T-helper 2 cell treated with Interferon-gamma antibody and Interleukin-4, amounts not matched to agents 100 ng/mL and 5 ng/mL, for 36 hours (primary cell): ENCODE measurements at regions not wholly inside any gene's neighbourhood (a gene's known extent, or its start where the extent isn't known, plus 50 kb on each side); places are given as distances from the start of the nearest gene placed in this dataset.
"Not testable (repeated sequence)": the region's sequence is repeated elsewhere in the genome, so short reads cannot be mapped to it uniquely, and the experiment has no call there.

Experiments
- intact Hi-C: fragments of 100-400 bp; cut with micrococcal nuclease; formaldehyde crosslinking; loops from one replicate; pipeline ENCODE4 v1.15.1; 2023

DNA sequence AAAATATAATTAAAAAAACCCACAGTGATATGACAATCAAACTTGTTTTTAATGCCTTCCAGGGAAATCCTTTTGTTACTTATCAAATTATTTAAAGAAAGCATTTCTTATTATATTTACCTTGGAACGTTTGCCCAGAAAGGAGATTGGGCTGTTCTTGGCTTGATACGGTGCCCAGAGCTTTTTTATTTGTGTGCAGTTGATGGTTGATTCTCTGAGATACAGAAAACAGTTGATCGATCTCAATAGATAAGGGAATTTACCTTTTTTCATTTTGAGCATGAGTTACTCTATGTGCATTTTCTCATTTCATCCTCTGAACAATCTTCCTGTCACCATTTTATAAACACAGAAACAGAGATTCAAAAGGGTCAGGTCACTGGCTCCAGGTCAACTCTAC, 72.5 kb upstream of the NEDD9 start:
- intact Hi-C loops: no loop called here

DNA sequence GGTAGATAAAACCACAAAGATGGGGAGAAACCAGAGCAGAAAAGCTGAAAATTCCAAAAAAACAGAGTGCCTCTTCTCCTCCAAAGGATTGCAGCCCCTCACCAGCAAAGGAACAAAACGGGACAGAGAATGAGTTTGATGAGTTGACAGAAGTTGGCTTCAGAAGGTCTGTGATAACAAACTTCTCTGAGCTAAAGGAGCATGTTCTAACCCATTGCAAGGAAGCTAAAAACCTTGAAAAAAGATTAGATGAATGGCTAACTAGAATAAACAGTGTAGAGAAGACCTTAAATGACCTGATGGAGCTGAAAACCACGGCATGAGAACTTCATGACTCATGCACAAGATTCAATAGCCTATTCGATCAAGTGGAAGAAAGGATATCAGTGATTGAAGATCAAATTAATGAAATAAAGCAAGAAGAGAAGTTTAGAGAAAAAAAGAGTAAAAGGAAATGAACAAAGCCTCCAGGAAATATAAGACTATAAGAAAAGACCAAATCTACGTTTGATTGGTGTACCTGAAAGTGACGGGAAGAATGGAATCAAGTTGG, 67.5 kb upstream of the NEDD9 start:
- intact Hi-C loops: not testable (repeated sequence)

DNA sequence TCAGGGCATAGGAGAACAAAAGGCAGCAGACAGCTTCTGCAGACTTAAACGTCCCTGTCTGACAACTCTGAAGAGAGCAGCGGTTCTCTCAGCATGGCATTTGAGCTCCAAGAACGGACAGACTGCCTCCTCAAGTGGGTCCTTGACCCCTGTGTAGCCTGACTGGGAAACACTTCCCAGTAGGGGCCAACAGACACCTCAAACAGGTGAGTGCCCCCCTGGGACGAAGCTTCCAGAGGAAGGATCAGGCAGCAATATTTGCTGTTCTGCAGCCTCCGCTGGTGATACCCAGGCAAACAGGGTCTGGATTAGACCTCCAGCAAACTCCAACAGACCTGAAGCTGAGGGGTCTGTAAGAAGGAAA, 66.9 kb upstream of the NEDD9 start:
- intact Hi-C loops: not testable (repeated sequence)

DNA sequence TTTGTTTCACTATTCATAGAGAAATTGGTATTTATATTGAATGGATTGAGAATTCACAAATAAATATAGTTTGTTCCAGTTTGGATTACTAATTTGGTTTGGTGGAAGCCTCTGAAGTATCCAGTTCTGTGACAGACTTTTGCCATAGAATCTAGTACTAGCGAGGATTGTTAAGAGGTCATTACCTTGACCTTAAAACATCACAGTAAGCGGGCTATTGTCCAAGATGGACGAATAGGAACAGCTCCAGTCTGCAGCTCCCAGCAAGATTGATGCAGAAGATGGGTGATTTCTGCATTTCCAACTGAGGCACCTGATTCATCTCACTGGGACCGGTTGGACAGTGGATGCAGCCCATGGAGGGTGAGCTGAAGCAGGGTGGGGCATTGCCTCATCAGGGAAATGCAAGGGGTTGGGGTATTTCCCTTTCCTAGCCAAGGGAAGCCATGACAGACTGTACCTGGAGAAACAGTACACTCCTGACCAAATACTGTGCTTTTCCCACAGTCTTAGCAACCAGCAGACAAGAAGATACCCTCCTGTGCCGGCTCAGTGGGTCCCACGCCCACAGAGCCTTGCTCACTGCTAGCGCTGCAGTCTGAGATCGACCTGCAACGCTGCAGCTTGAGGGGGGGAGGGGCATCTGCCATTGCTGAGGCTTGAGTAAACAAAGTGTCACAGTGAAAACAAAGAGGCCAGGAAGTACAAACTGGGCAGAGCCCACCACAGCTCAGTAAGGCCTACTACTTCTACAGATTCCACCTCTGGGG, 66.4 kb upstream of the NEDD9 start:
- intact Hi-C loops: no loop called here

DNA sequence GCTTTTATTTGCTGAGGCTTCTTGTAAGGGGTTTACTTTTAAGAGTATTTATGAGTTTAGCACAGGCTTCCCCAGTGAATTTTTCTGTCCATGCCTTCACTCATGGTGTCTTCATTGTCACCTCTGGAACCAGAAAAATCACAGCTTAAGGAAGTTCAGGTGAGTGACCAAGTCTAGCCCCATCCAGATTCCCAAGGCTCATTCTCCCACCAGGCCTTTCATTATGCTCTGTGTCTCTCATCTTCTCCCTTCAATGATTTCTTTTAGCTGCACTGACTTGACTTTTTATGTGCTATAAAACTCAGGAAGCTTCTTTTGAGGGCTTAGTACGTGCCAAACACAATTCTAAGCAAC, 64.9 kb upstream of the NEDD9 start:
- intact Hi-C loops: no loop called here

DNA sequence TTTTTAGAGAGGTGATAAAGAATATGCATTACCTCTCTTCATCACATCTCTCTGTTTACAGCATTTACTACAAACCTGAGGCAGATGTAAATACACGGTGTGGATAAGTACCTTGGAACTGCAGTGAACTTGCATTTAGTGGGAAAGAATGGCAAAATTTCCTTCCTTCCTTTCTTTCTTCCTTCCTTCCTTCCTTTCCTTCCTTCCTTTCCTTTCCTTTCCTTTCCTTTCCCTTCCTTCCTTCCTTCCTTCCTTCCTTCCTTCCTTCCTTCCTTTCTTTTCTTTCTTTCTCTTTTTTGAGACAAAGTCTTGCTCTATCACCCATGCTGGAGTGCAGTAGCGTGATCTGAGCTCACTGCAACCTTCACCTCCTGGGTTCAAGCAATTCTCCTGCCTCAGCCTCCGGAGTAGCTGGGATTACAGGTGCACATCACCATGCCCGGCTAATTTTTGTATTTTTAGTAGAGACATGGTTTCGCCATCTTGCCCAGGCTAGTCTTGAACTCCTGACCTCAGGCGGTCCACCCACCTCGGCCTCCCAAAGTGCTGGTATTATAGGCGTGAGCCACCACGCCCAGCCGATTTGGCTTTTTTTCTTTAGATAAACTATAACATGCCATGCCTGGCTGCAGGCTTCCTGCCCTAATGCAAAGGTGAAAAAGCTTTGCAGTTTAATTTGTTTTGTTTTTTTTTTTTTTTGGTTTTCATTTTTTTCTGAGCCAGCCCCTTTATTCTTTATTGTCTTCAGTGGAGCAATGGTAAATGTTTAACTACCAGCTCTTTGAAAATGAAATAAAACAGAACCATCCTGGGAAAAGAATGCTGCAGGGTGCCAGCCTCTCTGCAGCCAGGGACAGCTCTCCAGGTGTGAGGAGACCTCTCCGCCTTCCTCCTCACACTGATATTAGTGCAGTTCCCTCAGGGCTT, 64.2 kb upstream of the NEDD9 start:
- intact Hi-C loops: no loop called here

DNA sequence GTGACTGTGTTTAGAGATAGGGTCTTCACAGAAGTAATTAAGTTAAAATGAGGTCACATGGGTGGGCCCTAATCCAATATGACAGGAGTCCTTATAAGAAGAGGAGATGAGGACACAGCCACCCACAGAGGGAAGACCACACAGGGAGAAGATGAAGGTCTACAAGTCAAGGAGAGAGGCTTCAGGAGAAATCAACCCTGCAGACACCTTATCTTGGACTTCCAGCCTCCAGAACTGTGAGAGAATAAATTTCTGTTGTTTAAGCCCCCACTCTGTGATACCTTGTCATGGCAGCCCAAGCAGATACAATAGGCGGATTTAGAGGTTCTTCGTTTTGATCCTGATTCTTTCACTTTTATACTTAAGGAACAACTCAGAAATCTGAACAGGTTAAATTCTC, 63.5 kb upstream of the NEDD9 start:
- intact Hi-C loops: no loop called here

DNA sequence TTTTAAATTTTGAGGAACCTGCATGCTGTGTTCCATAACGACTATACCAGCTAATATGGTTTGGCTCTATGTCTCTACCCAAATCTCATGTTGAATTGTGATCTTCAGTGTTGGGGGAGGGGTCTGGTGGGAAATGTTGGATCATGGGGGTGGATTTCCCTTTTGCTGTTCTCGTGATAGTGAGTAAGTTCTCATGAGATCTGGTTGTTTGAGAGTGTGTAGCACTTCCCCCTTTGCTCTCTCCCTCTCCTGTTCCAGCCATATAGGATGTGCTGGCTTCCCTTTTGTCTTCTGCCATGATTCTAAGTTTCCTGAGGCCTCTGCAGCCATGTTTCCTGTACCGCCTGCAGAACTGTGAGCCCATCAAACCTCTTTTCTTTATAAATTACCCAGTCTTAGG, 61.8 kb upstream of the NEDD9 start:
- intact Hi-C loops: no loop called here

DNA sequence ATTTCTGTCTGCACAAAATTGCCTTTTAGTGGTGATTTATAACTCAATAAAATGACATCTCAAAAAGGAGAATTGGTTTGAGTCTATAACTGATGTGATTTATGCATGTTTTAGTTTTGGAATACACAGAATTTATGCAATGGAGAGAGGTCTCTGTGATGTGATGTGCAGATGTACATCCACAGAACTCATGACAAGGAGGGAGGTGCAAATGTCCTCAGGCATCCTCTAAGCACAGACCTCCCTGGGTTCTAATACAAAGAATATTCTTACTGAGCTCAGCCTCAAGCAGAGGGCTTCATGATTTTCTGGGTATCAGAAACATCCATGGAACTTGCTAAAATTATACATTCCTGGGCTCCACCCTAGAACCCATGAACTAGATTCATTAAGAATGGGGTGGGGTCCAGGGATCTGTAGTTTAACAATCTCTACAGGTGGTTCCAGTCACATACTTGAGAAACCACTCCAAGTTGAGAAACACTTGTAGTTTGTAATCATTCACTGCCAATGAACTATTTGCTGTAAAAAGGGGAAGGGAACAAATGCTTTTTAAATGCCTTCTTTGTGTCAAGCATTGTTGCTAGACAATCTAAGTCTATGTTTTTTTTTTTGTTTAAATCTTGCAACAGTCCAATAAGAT, 60.2 kb upstream of the NEDD9 start:
- intact Hi-C loops: no loop called here

DNA sequence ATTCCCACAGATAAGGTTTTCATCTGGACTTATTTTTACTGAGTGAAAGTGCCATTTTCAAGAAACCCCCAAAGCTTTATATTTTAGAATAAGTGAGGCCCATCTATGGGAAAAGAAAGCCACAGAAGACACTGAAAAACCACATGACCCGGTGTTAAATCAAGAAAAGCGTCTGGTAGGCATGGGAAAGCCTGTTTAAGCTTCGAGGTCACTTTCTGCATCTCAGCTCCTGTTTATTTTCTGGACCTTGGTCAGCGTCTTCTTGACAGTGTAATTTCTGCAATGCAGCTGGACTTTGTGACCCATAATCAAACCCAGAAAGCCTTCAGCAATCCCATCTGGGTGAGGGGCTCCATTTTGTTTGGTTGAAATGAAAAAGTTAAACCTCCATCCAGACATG, 59.6 kb upstream of the NEDD9 start:
- intact Hi-C loops: no loop called here

DNA sequence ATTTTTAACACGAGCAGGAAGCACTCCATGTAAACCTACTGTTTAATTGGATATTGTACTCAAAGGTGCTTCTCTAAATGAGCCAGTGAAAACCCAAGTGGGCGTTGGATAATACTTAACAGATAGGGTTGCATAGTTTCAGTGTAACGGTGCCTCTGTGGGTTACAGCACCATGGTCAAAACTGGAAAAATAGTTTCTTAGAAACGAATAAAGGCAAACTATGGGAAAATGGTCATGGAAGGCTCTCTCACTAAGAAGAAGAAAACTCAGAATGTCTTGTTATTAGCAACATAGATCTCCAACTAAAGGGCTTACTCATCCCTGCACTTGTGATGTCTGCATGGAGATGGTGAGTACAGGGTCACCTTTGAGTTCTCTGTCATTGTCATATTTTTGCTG, 59.1 kb upstream of the NEDD9 start:
- intact Hi-C loops: no loop called here

DNA sequence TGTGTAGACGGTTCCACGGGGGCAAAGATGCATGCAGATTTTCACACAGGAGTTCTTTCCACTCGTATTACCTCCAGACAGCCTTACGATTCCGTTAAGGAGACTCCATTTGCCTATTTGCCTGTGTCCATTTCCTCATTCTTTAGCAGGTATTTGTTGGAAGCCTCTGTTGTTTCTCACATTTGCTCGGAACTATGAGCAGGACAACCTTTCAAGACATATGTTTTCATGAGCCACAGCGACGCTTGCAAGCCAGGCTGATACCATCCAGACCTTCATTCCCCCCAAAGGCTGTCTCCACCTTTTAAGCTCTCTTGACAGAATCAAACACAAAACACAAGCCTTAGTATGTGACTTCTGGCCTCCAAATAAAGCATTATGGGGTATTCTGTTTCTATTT, 57.6 kb upstream of the NEDD9 start:
- intact Hi-C loops: no loop called here

DNA sequence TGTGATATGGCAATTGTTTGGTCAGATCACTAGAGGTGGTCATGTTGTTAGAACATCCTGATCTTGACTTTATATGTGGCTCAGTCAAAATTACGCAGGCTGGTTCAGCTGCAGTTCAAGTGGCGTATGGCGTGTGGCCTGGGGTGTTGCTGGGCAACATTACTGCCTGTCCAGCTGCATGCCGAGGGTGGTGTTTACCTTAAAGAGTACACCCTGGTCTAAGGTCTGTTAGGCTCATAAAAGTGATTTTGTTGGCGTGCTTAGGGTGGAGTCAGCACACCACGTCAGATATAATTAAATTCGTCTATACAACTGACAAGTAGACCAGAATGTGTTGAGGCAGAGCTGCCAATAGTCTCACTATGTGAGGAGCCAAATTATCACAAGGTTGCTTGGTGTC, 55.6 kb upstream of the NEDD9 start:
- intact Hi-C loops: no loop called here

DNA sequence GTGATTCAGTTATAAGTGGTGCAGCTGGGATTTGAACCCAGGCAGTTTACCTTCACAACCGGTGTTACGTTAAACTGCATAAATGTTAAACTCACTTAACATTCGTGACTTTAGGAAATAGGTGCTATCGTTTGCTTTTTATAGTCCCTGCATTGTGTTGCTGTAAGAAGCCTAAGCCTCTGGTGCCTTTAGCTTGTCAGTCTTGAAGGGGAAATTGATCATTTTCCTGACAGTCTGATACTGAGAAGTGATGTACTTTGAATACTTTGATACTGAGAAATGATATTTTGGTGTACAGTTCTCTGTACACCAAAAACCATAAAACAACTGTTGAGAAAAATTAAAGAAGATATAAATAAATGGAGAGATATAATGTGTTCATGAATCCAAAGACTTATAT, 52.5 kb upstream of the NEDD9 start:
- intact Hi-C loops: no loop called here

DNA sequence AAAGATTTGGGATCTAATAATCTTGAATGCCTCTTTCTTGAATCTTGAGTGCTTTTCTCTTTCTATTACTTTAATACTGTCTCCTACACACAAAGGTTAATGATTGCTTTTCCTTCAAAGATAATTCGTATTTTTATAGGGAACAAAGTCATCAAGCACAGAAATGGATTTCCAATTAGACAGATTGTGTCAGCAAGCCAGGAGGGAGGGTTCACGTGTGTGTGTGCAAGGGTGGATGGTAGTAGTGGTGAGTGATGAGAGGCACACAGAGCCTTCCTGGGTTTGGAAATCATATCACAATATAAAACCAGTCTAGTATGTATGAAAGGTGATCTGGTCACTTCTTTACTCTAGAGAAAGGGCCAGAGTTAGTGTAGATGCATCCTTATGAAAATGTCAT, 51.2 kb upstream of the NEDD9 start:
- intact Hi-C loops: no loop called here

DNA sequence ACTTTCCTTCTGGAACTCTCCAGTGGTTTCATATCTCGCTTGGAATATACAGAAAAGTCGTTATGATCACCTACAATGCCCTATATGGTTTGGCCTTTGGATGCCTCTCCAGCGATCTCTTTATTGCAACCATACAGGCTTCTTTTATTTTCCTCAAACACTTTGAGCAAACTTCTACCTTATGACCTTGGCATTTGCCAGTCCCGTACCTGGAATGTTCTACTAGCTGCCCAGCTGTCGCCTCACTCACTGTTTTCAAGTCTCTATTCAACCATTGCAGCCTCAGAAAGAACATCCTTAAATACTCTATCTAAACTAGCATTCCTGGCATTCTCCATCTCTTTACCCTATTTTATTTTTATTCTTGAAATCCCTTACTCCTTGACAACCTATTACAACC, 50.4 kb upstream of the NEDD9 start:
- intact Hi-C loops: no loop called here
